GM12878 (cell line): ENCODE measurements at regions not wholly inside any gene's neighbourhood (a gene's known extent, or its start where the extent isn't known, plus 50 kb on each side); places are given as distances from the start of the nearest gene placed in this dataset.

Experiments
- ATAC-seq: fragments of 200-7000 bp; cut with Tn5 transposase; 3 replicates; pipeline ENCODE4 v1.9.1; 2020; ENCODE audit warnings: mild to moderate bottlenecking, moderate library complexity
- BruUV-seq: library from RNA; stranded (reverse); fragments of 400-500 nt; replicated peaks from 2 replicates; lab custom pipeline; 2021; lab: Mats Ljungman, UMichigan
- CTCF ChIA-PET: fragments of 300-600 bp; sonication (Branson Sonifier 250); formaldehyde crosslinking; extraction: SDS; loops from one replicate; lab custom pipeline; 2021; ENCODE audit warnings: inconsistent platforms; lab: Yijun Ruan, JAX
- POLR2A ChIA-PET: fragments of 350-600 bp; formaldehyde crosslinking; extraction: SDS; loops from one replicate; lab custom pipeline; 2021; ENCODE audit warnings: inconsistent platforms; lab: Charles Lee
- RAD21 ChIA-PET: fragments of 300-600 bp; sonication (Branson Sonifier 250); formaldehyde crosslinking; loops from one replicate; lab custom pipeline; 2023; ENCODE audit warnings: antibody characterized with exemption; ENCODE audit not compliant: unreplicated experiment; lab: Charles Lee
- SMC1A ChIA-PET: fragments of 300-600 bp; sonication (Branson Sonifier 250); formaldehyde crosslinking; loops from one replicate; lab custom pipeline; 2023; ENCODE audit not compliant: unreplicated experiment, uncharacterized antibody; lab: Charles Lee
- DNase-seq: peaks from one replicate; pipeline ENCODE4 v3.0.0-alpha.2; 2011; ENCODE audit warnings: low read depth, low spot score
- FAIRE-seq: peaks from 3 replicates; lab custom pipeline; 2011; peaks lifted over from hg19 to GRCh38; lab: Jason Lieb, UNC
- H2AFZ ChIP-seq: 2 replicates; pipeline ENCODE4 v1.6.0; 2011; ENCODE audit warnings: low read depth, low read length, control low read depth; ENCODE audit not compliant: control insufficient read depth
- H3K27ac ChIP-seq: 2 replicates; pipeline ENCODE4 v1.5.1; 2011; ENCODE audit warnings: control low read depth; ENCODE audit not compliant: control insufficient read depth, insufficient read depth
- H3K27me3 ChIP-seq, 2 experiments: replicated peaks in 1 of 2; 2 replicates each; pipeline versions ENCODE4 v1.6.0 to v1.6.1; 2011; ENCODE audit warnings: low read length in 1 of 2; ENCODE audit not compliant: control insufficient read depth in 2 of 2, insufficient read depth in 2 of 2
- H3K36me3 ChIP-seq, 2 experiments: 2 replicates each; pipeline ENCODE4 v1.5.1; 2011; ENCODE audit warnings: low read length in 1 of 2; ENCODE audit not compliant: control insufficient read depth in 2 of 2, insufficient read depth in 2 of 2
- H3K4me1 ChIP-seq: 2 replicates; pipeline ENCODE4 v1.6.1; 2011; ENCODE audit warnings: mild to moderate bottlenecking, low read length, moderate library complexity, mixed read lengths; ENCODE audit not compliant: control insufficient read depth, insufficient read depth
- H3K4me2 ChIP-seq: 2 replicates; pipeline ENCODE4 v1.6.0; 2011; ENCODE audit warnings: control low read depth; ENCODE audit not compliant: control insufficient read depth, insufficient read depth
- H3K4me3 ChIP-seq: fragments of 200-600 bp; sonication (generic); 2 replicates; pipeline ENCODE4 v1.5.1; 2016
- H3K79me2 ChIP-seq: 2 replicates; pipeline ENCODE4 v1.6.0; 2011; ENCODE audit warnings: low read length; ENCODE audit not compliant: control insufficient read depth, insufficient read depth
- H3K9ac ChIP-seq: 2 replicates; pipeline ENCODE4 v1.8.0; 2011; ENCODE audit warnings: low read length, control low read depth, mixed read lengths; ENCODE audit not compliant: control insufficient read depth, insufficient read depth
- H3K9me3 ChIP-seq: replicated peaks from 3 replicates; pipeline ENCODE4 v1.5.1; 2011; ENCODE audit warnings: mild to moderate bottlenecking, low read length; ENCODE audit not compliant: control insufficient read depth, insufficient read depth
- H4K20me1 ChIP-seq: 2 replicates; pipeline ENCODE4 v1.6.0; 2011; ENCODE audit not compliant: control insufficient read depth, insufficient read depth
- BMI1 ChIP-seq: fragments of 450-650 bp; IDR thresholded peaks from 2 replicates; pipeline ENCODE4 v1.6.1; 2016; ENCODE audit warnings: mild to moderate bottlenecking, moderate library complexity, borderline replicate concordance
- CBX3 ChIP-seq: fragments of 200-600 bp; sonication (generic); IDR thresholded peaks from 2 replicates; pipeline ENCODE4 v1.6.1; 2016; ENCODE audit warnings: low read depth, borderline replicate concordance
- CEBPB ChIP-seq, 2 experiments: fragments of 150-350 bp in 1 of 2; IDR thresholded peaks; 2 replicates each; pipeline ENCODE4 v1.6.1; 2012 to 2014; ENCODE audit warnings: low read depth in 2 of 2, low read length in 2 of 2, borderline replicate concordance in 1 of 2, inconsistent platforms in 1 of 2
- FOXM1 ChIP-seq: IDR thresholded peaks from 2 replicates; pipeline ENCODE4 v1.6.1; 2012; ENCODE audit warnings: low read depth, mild to moderate bottlenecking, inconsistent platforms, low read length, moderate library complexity
- JUND ChIP-seq: IDR thresholded peaks from 2 replicates; pipeline ENCODE4 v1.6.1; 2012; ENCODE audit warnings: low read depth, mild to moderate bottlenecking, low read length, improper control_type of control experiment, moderate library complexity
- MYC ChIP-seq: IDR thresholded peaks from 2 replicates; pipeline ENCODE4 v1.6.1; 2011; ENCODE audit warnings: mild to moderate bottlenecking, low read length, moderate library complexity, inconsistent platforms; ENCODE audit not compliant: insufficient read depth, insufficient replicate concordance, insufficient read length, severe bottlenecking
- NFYB ChIP-seq: IDR thresholded peaks from 2 replicates; pipeline ENCODE4 v1.6.1; 2011; ENCODE audit warnings: low read depth, mild to moderate bottlenecking, low read length, improper control_type of control experiment, moderate library complexity; ENCODE audit not compliant: insufficient read depth
- SIN3A ChIP-seq: IDR thresholded peaks from 2 replicates; pipeline ENCODE4 v1.6.1; 2012; ENCODE audit warnings: low read depth, low read length, improper control_type of control experiment
- TARDBP ChIP-seq: IDR thresholded peaks from 2 replicates; pipeline ENCODE4 v1.6.1; 2016; ENCODE audit warnings: borderline replicate concordance
- WGBS: methylation state at CpG from one replicate; pipeline ENCODE4 v1.1.6; 2016; ENCODE audit warnings: low lambda C conversion rate; ENCODE audit not compliant: insufficient replicate concordance, insufficient coverage; ENCODE audit errors: missing lambda C conversion rate; 5-methylcytosine and 5-hydroxymethylcytosine counted together
- in situ Hi-C: fragments of 300-500 bp; cut with MboI; formaldehyde crosslinking; loops from 9 replicates; pipeline ENCODE4 v1.14.3; 2018; ENCODE audit warnings: mixed read lengths
- intact Hi-C: fragments of 100-400 bp; cut with micrococcal nuclease; formaldehyde crosslinking; loops from one replicate; pipeline ENCODE4 v1.14.2; 2022; ENCODE audit not compliant: unreplicated experiment
- TF ChIP-seq, protein P1 (sequence below): fragments of 450-650 bp; IDR thresholded peaks from 2 replicates; pipeline ENCODE4 v1.6.1; 2017; ENCODE audit warnings: mild to moderate bottlenecking, moderate library complexity
- TF ChIP-seq, protein P2 (sequence below): IDR thresholded peaks from 2 replicates; pipeline ENCODE4 v1.6.1; 2012; ENCODE audit warnings: improper control_type of control experiment, low read depth, low read length; ENCODE audit not compliant: insufficient replicate concordance

DNA sequence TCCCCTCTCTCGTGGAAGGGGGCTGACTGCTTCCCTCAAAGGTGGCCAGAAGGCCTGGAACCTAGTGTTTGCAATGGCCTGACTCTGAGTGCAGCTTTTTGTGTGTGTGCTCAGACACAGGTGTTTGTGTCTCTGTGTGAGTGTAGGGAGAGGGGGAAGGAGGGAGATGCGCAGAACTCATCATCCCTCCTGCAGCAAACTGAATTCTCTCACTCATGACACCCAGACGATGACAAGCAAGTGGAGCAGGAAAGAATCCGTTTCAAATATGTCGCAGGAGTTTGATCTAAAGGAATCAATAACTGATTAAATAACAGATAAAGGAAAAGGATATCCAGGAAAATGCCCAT, 101.4 kb downstream of the TNFAIP3 start:
- Histone ChIP-seq H3K27ac (no peak overlapping the region), H4K20me1 (no peaks in the 10 kb centered on the region), H3K9ac (no peak overlapping the region), H3K36me3 (no peaks in the 10 kb centered on the region), H3K27me3 (no peaks in the 10 kb centered on the region), H3K79me2 (no peaks in the 10 kb centered on the region), H3K4me2 (no peak overlapping the region), H2AFZ (no peak overlapping the region), H3K4me3 (no peak overlapping the region), H3K4me1 (peaks cover 32% of the 10 kb centered on the region), H3K9me3 (no peaks in the 10 kb centered on the region)
- no peak for DNase-seq
- no peak for FAIRE-seq
- no peak for ATAC-seq
- SMC1A ChIA-PET = interaction anchor here (0.7 to 8.1 kb wide), 7 partner anchors 10 to 97 kb away, joined by 3 to 112 read pairs (median 4); no protein-coding TSS in a partner anchor
- CTCF ChIA-PET = interaction anchor here (0.7 to 9.1 kb wide), 9 partner anchors 8 to 885 kb away, joined by 3 to 83 read pairs (median 4); no protein-coding TSS in a partner anchor
- in situ Hi-C loops = no loop called here
- RAD21 ChIA-PET = interaction anchor here (0.7 to 1.8 kb wide), 7 partner anchors 17 to 262 kb away, joined by 3 to 12 read pairs (median 4); no protein-coding TSS in a partner anchor
- BruUV-seq = no TSS peak
- intact Hi-C loops = no loop called here
- WGBS = 93% methylated on average over 5 of the region's 5 CpGs
- POLR2A ChIA-PET = no interaction called here
- TF ChIP-seq TARDBP = no peak
- no peak for TF ChIP-seq BMI1
- TF ChIP-seq, protein P1, sequence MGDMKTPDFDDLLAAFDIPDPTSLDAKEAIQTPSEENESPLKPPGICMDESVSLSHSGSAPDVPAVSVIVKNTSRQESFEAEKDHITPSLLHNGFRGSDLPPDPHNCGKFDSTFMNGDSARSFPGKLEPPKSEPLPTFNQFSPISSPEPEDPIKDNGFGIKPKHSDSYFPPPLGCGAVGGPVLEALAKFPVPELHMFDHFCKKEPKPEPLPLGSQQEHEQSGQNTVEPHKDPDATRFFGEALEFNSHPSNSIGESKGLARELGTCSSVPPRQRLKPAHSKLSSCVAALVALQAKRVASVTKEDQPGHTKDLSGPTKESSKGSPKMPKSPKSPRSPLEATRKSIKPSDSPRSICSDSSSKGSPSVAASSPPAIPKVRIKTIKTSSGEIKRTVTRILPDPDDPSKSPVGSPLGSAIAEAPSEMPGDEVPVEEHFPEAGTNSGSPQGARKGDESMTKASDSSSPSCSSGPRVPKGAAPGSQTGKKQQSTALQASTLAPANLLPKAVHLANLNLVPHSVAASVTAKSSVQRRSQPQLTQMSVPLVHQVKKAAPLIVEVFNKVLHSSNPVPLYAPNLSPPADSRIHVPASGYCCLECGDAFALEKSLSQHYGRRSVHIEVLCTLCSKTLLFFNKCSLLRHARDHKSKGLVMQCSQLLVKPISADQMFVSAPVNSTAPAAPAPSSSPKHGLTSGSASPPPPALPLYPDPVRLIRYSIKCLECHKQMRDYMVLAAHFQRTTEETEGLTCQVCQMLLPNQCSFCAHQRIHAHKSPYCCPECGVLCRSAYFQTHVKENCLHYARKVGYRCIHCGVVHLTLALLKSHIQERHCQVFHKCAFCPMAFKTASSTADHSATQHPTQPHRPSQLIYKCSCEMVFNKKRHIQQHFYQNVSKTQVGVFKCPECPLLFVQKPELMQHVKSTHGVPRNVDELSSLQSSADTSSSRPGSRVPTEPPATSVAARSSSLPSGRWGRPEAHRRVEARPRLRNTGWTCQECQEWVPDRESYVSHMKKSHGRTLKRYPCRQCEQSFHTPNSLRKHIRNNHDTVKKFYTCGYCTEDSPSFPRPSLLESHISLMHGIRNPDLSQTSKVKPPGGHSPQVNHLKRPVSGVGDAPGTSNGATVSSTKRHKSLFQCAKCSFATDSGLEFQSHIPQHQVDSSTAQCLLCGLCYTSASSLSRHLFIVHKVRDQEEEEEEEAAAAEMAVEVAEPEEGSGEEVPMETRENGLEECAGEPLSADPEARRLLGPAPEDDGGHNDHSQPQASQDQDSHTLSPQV = no peak
- TF ChIP-seq MYC = no peak
- no peak for TF ChIP-seq NFYB
- no peak for TF ChIP-seq FOXM1
- TF ChIP-seq SIN3A = no peak
- no peak for TF ChIP-seq CEBPB (IDR thresholded peaks at IDR 0.05; ENCODE audit: borderline replicate concordance in 1 of 2, low read depth in 2 of 2, low read length in 2 of 2)
- TF ChIP-seq, protein P2, sequence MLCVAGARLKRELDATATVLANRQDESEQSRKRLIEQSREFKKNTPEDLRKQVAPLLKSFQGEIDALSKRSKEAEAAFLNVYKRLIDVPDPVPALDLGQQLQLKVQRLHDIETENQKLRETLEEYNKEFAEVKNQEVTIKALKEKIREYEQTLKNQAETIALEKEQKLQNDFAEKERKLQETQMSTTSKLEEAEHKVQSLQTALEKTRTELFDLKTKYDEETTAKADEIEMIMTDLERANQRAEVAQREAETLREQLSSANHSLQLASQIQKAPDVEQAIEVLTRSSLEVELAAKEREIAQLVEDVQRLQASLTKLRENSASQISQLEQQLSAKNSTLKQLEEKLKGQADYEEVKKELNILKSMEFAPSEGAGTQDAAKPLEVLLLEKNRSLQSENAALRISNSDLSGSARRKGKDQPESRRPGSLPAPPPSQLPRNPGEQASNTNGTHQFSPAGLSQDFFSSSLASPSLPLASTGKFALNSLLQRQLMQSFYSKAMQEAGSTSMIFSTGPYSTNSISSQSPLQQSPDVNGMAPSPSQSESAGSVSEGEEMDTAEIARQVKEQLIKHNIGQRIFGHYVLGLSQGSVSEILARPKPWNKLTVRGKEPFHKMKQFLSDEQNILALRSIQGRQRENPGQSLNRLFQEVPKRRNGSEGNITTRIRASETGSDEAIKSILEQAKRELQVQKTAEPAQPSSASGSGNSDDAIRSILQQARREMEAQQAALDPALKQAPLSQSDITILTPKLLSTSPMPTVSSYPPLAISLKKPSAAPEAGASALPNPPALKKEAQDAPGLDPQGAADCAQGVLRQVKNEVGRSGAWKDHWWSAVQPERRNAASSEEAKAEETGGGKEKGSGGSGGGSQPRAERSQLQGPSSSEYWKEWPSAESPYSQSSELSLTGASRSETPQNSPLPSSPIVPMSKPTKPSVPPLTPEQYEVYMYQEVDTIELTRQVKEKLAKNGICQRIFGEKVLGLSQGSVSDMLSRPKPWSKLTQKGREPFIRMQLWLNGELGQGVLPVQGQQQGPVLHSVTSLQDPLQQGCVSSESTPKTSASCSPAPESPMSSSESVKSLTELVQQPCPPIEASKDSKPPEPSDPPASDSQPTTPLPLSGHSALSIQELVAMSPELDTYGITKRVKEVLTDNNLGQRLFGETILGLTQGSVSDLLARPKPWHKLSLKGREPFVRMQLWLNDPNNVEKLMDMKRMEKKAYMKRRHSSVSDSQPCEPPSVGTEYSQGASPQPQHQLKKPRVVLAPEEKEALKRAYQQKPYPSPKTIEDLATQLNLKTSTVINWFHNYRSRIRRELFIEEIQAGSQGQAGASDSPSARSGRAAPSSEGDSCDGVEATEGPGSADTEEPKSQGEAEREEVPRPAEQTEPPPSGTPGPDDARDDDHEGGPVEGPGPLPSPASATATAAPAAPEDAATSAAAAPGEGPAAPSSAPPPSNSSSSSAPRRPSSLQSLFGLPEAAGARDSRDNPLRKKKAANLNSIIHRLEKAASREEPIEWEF = no peak
- no peak for TF ChIP-seq CBX3
- no peak for TF ChIP-seq JUND
